T-helper 17 cell (primary cell): ENCODE measurements at regions not wholly inside any gene's neighbourhood (a gene's known extent, or its start where the extent isn't known, plus 50 kb on each side); places are given as distances from the start of the nearest gene placed in this dataset.
A peak's percentile ranks its signal among the peaks of the same experiment; 100 is the strongest.

Source experiments
- ATAC-seq: fragments of 150-1000 bp; cut with Tn5 transposase; 2 replicates; pipeline ENCODE4 v1.10.0; 2021; ENCODE audit warnings: mild to moderate bottlenecking, moderate library complexity
- DNase-seq, 3 donors: peaks; one replicate each; pipeline versions ENCODE4 v3.0.0 to v3.0.0-alpha.2; 2020 to 2021
- H3K9me3 ChIP-seq: one replicate; pipeline ENCODE4 v1.7.0; 2013; ENCODE audit warnings: low read length, mild to moderate bottlenecking; ENCODE audit not compliant: control insufficient read depth, poor library complexity, severe bottlenecking
- H3K27ac Mint-ChIP-seq: one replicate; pipeline ENCODE4 v1.8.0; 2022; ENCODE audit warnings: mild to moderate bottlenecking, moderate library complexity, mixed read lengths
- H3K27me3 Mint-ChIP-seq: one replicate; pipeline ENCODE4 v1.8.0; 2022; ENCODE audit warnings: mixed read lengths
- H3K36me3 Mint-ChIP-seq: one replicate; pipeline ENCODE4 v1.8.0; 2022; ENCODE audit warnings: low read depth, mixed read lengths
- H3K4me1 Mint-ChIP-seq: one replicate; pipeline ENCODE4 v1.8.0; 2022; ENCODE audit warnings: mild to moderate bottlenecking, mixed read lengths
- H3K4me3 Mint-ChIP-seq: one replicate; pipeline ENCODE4 v1.8.0; 2022; ENCODE audit warnings: mild to moderate bottlenecking, moderate library complexity, mixed read lengths

DNA sequence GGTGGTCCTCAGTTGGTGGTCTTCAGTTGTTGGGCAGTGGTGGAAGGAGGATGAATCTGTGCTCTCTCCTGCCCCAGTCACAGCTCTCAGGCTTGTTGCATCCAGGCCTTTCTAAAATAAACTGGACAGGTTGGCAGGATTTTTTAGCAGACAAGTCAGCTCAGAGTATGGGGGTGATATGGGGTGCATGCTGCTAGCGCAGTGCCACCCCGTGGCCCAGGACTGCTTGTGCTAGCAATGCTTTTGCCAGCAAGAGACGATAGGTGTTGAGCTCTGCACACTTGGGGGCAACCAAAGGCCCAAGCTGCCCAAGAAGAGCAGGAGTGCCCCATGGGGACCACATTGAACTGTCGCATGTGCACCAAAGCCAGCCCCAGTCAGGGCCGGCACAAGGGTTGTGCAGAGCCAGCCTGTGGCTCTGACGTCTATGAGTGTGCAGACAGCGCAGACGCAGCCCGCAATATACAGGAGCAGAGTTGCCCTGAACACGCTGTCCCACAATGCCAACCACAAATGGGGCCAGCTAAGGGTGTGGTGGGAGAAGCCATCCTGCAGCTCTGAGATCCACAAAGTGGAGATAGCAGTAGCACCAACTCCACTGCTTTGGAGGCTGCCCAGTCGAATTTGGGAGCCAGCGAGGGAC lies 49.8 kb upstream of the PDSS1 start:
- no peaks in the 10 kb centered on the region for H3K36me3 Mint-ChIP-seq
- H3K9me3 ChIP-seq, result no peaks in the 10 kb centered on the region
- peak overlapping the region; percentile 37 for H3K27ac Mint-ChIP-seq
- no peak for ATAC-seq
- peaks cover 18% of the 10 kb centered on the region for H3K27me3 Mint-ChIP-seq
- no peak overlapping the region for H3K4me3 Mint-ChIP-seq
- DNase-seq, result no peak
- H3K4me1 Mint-ChIP-seq, result no peaks in the 10 kb centered on the region
